Fibroblast of skin of abdomen (primary cell): ENCODE measurements at regions not wholly inside any gene's neighbourhood (a gene's known extent, or its start where the extent isn't known, plus 50 kb on each side); places are given as distances from the start of the nearest gene placed in this dataset.
"Not testable (repeated sequence)": the region's sequence is repeated elsewhere in the genome, so short reads cannot be mapped to it uniquely, and the experiment has no call there.

Experiments used
- DNase-seq: peaks from one replicate; pipeline ENCODE4 v3.0.0-alpha.2; 2013

DNA sequence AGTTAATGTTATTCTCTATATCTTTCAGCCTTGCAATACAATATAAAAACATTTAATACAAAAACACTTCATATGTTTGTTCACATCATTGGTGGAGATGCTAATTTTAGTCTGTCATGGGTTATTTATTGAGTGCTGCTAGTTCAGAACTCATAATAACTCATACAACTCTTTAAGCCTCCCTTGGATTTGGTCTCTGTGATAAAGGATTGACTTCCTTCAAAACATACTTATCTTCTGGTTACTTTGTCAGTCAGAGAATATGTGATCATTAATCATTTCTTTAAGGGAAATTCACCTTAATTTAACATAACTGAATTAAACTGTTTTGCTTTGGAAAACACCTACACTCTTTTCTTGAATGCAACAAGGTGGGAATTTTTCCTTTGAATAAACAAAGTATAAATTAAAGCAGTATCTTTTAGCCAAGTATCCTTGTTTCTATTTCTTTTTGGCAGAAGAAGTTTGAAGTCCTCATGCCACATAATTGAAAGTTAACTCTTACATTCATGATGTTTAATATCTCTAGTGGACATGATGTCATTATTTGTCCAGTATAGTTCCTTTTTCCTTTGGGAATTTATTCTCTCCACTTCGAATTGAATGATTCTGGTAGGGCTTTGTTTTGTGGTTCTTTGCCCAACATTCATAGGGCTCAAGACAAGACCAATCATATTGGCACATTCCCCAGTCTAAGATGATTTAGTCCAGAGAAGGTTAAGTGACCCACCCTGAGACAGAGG is 133.2 kb upstream of the CENPW start:
- DNase-seq = no peak

DNA sequence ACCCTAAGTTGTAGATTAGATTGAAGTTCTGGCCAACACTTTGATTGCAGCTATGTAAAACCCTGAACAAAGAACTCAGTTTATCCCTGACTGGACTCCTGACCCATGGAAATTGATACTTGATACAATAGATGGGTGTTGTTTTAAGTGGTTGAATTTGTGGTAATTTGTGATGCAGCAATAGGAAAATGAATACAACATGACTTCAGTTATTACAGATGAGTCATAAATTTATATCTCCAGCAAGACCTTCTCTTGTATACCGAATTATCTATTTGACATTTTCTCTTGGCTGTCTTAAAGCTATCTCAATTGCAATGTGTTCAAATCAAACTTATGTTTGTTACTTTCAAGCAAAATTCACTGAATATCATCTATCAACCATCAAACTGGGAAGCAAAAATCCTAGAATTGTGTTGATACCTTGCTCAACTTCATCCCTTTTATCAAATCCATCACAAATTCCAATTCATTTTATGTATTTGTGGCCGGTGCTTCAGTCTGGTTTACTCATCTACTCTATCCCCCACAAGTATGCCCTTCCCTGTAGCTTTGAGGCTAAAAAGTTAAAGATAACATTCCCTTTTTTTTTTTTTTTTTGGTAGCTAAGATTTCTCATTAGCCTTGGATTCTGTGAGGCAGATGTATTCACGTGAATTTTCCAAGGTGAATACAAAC is 129.4 kb upstream of the CENPW start:
- DNase-seq = no peak

DNA sequence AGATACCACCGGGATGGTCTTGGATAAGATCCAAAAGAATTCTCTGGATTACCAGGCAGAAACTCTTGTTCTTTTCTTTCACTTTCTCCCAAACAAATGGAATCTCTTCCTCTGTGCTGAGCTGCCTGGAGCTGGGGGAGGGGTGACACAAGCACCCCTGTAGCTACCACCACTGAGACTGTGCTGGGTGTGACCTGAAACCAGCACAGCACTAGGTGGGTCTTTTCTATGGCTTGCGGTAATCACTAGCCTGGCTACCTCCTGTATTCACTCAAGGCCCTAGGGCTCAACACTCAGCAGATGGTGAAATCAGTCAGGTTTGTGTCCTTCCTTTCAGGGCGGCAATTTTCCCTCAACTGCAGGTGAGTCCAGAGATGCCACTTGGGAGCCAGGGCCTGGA is 122.4 kb upstream of the CENPW start:
- no peak for DNase-seq

DNA sequence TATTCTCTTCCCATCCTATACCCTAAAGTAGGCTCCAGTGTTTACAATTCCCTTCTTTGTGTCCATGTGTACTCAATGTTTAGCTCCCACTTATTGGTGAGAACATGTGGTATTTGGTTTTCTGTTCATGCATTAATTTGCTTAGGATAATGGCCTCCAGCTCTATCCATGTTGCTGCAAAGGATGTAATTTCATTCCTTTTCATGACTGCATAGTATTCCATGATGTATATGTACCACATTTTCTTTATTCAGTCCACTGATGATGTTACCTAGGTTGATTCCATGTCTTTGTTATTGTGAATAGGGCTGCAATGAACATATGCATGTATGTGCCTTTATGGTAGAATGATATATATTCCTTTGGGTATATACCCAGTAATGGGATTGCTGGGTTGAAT is 119.0 kb upstream of the CENPW start:
- DNase-seq = not testable (repeated sequence)

DNA sequence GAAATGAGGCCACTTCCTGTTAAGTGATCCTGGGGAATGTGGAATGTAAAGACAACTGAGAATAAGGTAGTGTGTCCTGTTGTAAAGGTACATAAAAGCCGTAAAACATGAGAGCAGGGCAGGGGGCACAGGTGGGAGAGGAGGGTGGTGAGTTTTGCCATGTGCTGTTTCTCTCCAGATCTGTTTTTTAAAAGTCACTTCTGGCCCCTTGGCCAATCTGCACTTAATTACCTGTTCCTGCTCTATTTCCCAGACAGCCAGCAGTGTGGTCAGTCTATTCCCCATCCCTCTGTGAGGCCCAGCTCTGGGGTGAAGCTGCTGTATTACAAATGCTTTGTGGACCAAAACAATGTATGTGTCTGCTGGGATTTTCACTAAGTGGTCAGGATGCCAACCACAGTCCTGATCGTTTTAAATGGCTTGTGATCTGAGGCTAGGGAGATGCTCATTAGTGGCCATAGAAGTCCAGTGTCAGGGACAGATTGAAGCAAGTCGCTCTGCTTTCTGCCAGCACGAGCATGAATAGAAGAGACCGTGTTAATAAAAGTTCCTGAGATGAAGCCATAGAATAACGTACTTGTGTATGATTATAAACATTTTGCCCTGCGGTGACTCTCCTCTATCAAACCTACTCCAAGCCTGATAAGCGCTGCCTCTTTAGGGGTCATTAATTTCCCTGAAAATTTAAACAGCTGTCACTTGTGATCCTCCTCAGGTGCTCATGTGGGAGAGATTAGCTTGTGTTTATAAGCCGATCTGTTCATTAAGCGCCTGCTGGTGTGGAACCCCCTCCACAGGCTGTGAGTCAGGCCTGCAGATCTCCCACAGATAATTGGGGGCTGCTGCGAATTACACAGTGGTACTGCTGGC is 111.8 kb upstream of the CENPW start:
- DNase-seq = no peak

DNA sequence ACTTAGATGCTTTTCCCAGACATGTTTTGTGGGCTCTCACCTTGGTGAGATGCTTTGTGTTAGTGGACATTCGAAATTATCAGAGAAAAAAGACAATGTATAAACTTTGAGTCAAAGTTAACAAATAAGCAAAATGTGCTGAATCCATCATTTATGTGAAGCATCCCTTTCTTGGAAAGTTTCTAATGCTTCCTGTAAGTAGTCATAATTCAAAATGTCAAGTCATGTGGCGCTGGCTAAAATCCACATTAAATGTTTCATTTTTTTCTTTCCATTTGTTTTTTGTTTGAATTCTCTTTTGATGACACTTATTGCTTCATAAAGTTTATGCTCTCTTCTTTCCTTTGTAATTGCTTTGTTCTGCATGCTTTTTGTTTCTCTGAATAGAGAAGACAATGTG is 107.2 kb upstream of the CENPW start:
- peak; percentile 11 for DNase-seq

DNA sequence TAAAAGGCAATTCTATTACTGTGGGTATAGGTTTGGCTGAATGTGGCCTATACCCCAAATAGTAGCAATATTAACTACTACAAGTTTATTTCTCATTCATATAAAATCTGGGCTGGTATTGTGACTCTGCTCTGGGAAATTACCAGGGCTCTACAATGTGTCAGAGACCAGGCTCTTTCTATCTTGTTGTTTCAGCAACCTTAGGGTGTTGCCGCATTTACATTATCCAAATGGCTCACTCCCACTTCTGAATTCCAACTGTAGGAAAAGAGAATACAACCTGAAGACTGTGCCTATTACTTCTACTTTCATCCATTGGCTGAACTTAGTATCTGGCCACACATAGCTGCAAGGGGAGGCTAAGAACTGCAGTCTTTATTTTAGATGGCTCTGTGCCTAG is 106.7 kb upstream of the CENPW start:
- DNase-seq = no peak

DNA sequence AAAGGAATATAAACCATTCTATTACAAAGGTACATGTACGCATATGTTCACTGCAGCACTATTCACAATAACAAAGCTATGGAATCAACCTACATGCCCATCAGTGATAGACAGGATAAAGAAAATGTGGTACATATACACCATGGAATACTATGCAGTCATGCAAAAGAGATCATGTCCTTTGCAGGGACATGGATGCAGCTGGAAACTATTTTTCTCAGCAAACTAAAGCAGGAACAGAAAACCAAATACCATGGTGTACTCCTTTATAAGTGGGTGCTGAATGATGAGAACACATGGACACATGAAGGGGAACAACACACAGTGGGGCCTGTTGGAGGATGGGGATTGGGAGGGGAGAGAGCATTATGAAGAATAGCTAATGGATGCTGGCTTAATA is 104.6 kb upstream of the CENPW start:
- no peak for DNase-seq

DNA sequence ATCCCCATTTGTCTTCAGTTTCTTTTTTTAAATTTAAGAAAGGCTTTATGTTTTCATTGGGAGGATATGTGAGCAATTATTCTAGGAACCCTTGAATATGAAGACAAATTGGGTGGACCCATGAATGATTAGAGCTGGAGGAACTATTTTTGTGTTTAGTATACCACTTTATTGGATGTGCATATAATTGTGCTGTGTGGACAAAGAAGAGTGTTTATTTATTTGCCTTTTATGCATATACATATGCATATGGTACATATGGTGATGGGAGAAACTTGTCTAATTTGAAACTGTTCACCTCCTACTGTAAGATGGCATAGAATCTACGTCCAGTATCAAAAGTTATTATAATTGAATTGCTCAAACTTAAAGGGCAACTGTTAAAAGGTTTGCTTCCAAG is 94.8 kb upstream of the CENPW start:
- no peak for DNase-seq

DNA sequence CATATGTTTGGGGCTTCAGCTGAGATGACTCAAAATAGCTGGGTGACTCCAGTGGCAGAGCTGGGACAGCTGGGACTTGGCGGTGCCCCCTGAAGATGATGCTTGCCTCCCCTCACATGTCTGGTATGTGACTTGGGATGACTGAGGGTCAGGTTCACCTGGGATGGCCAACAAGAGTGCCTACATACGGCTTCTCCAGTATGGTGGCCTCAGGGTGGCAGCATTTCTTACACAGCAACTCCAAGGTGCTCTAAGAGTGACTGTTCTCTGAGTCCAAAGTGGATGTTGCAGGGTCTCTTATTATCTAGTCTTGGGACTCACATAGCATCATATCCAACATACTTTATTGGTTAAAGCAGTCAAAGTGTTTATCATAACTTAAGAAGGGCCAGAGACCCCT is 87.8 kb upstream of the CENPW start:
- DNase-seq = no peak

DNA sequence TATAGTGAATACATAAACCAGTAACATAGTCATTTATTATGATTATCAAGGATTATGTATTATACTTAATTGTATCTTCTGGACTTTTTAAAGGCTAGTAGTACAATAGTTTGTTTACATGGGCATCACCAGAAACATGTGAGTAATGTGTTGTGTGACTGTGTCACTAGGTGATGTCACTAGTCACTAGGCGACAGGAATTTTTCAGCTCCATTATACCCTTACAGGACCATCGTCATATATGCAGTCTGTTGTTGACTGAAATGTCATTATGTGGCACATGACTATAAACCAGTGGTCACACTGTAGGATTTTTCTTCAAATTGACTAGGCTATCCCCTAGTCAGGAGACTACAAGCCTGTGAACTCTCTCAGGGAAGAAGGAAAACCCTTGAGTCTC is 86.5 kb upstream of the CENPW start:
- DNase-seq = no peak

DNA sequence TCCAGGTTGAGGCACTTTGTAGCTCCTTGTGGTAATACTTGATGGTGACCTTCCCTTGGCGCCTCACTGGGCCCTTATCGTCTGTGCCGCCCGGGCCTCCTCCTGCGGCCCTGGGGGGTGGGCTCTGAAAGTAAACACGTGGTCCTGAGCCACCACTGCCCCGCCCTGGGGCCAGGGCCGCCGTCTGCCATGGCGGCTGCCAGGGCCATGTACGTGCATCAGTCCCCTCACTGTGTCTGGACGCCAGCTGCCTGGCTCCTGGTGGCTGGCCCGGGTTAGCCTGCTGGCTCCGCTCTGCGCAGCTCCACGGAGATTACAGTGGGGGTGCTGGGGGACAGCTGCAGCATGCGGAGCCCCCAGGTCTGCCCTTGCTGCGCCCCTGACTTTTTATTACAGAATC is 81.8 kb upstream of the CENPW start:
- no peak for DNase-seq

DNA sequence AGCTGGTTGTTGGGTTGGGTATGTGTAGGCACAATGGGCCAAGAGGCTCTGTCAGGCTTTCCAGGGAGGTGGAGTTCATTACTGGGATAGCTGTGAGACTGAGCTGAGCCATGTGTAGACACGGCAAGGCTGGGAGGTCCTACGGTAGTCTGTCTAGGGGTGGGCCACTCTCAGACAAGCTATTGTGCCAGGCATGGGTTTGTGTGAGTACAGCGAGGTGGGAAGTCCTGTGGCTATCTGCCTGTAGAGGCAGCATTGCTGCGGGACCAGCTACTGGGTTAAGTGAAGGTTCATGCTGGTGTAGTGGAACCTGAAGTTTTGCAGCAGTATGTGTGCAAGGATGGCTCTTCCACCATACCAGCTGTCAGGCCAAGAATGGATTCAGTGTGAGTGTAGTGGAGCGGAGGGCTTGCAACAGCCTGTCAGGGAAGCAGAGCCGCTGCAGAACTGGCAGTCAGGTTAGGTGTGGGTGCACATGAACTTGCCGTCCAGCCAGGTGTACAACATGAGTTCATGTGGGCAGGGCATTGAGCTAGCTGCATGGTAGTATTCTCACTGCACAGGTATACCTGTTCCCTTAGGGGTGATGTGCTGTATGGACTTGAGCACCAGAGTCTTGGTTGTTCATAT is 78.0 kb upstream of the CENPW start:
- DNase-seq = no peak

DNA sequence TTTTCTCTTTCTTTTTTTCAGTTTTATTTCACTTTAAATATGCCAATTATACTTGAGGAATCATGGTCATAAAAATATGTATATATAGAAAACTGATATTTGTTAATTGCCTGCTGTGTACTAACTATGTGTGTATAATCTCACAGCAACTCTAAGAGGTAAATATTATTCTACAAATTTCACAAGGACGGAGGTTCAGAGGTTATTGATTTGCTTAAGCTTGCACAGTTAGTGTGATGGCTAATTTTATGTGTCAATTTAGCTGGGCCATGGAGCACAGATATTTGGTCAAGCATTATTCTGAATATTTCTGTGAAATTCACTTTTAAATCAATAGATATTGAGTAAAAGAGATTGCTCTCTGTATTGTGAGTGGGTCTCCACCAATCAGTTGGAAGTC is 75.7 kb upstream of the CENPW start:
- DNase-seq = no peak

DNA sequence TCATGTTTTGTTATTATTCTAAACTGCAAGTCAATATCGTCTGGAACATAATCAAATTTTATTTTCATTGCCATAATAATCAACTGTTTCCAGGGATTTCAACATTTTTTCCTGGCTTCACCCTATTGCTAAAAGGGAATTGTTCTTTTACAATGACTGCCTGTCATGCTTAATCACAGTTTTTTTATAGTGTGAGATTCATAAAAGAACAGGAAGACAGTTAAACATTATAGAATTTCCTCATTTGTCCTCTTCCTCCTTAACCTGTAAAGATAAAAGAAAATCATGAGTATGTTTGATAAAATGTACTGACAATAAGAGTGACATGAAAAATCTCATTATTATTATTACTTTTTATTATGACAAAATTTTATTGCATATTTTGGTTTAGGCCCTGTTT is 73.3 kb upstream of the CENPW start:
- DNase-seq = no peak

DNA sequence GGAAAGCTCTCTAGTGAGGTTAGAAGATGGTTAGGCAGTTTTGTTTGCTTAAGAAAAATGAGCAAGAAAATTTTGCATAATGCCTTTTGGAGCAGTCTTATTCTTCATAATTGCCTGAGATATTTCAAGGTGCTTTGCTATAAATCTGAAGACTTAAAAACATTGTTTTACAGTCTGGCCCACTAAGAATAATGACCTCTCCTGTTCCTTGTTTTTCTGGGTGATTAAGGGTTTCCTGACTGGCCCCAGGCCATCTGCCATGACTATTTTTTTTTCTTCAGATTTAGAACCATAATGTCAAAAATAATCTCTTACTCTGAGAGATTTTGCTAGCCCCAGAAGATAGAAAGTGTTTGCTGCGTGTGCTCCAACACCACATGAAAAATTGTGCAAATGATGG is 72.3 kb upstream of the CENPW start:
- DNase-seq = peak; percentile 4

DNA sequence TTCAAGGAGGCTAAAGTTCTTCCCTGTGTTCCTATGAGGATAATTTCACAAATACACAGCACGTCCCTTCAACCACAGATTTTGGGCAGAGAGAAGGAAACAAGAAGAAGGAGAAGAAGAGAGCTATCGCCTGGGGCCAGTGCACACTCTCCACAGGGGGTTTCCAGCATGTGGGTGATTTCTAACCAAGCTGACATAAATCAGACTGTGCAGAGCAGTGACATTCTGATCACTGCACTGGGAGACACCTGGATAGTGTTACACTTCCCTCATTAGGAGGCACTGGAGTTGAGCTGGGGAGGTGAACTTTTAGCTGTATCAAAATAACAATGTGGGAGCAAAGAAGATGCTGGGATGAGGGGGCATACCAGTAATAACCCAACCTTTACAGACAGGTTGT is 71.8 kb upstream of the CENPW start:
- DNase-seq = no peak

DNA sequence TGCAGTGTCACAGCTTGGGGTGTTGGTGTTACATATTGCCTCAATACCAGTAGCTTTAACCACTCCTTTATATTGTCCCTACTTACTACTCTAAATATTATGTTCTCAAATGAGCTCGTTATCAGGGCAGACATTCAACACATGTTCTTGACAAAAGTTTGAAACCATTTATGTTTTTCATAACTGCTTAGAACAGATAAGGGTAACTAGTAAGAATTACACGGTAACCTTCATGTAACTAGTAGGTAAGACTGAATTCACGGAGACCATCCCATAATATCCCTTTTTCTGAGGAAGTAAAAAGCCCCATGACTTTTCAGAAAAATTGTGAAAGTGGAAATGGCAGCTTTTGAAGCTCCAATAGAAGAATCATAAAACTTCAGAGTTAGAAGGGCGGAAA is 59.6 kb upstream of the CENPW start:
- DNase-seq = no peak

DNA sequence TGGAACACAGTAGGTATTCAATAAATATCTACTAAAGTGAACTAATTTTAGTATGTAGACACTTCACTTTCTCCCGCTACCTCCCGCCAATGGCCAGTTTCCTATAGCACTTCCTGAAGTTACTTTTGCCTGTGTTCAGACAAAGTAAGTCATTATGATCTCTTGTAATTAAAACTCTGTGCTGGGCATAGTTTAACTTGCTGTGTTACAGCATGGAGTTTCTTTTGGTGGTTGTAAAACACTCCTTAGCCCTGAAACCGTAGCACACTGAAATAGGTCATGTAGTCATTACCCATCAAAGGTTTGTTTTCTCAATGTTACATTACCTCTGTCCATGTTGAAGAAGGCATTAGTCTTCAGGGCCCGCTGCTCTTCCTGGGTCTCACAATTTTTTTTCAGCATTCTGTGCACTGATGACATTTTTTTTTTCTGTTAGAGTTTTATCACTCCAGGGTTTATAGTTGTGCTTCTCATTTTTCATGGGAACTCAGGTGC is 54.0 kb upstream of the CENPW start:
- no peak for DNase-seq
